Activated CD4-positive, alpha-beta T cell treated with anti-CD3 and anti-CD28 coated beads, Interleukin-2, amount 50 U/mL, for 48 hours (primary cell): ENCODE measurements at regions not wholly inside any gene's neighbourhood (a gene's known extent, or its start where the extent isn't known, plus 50 kb on each side); places are given as distances from the start of the nearest gene placed in this dataset.
"Not testable (repeated sequence)": the region's sequence is repeated elsewhere in the genome, so short reads cannot be mapped to it uniquely, and the experiment has no call there.

Experiments
- DNase-seq, 2 experiments: peaks; one replicate each; pipeline ENCODE4 v3.0.0-alpha.2; 2020

- DNase-seq, result not testable (repeated sequence)
Measured at GRCh38 chr1:73450668-73451067, 747.3 kb downstream of the LRRIQ3 start.

GRCh38 chr1:73411479-73411878 lies 786.5 kb downstream of the LRRIQ3 start:
- no peak for DNase-seq

DNA sequence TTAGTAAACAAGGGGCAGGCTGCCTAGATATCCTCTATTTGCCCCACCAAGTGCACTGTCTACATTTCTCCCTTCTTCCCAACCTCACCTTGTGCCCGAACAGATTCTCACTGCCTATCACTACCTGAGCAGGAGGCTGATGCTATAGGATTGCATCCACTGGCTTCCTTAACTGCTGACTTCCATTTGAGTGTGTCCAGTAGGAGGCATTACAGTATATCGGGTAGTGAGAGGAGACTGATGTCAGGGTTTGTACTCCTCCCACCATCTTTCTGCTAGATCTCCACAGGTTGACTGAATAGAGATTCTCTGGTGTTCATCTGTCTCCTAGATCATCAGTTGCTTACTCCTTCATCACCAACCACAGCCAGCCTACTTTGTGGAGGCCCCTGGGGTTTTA lies 796.3 kb downstream of the LRRIQ3 start:
- DNase-seq, result no peak

DNA sequence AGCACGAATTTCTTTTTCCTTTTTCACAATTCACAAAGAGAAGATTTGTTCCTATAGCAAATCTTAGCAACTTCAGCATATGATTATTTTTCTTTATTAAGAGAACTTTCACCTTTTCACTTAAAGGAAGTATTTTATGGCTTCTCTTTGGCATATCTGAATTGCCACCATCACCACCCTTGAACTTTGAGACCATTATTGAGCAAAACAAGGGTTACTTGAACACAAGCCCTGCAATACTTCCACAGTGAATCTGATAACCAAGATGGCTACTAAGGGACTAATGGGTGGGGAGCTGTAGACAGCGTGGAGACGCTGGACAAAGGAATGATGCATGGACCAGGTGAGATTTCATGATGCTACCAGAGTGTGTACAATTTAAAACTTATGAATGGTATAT lies 815.0 kb downstream of the LRRIQ3 start:
- no peak for DNase-seq

DNA sequence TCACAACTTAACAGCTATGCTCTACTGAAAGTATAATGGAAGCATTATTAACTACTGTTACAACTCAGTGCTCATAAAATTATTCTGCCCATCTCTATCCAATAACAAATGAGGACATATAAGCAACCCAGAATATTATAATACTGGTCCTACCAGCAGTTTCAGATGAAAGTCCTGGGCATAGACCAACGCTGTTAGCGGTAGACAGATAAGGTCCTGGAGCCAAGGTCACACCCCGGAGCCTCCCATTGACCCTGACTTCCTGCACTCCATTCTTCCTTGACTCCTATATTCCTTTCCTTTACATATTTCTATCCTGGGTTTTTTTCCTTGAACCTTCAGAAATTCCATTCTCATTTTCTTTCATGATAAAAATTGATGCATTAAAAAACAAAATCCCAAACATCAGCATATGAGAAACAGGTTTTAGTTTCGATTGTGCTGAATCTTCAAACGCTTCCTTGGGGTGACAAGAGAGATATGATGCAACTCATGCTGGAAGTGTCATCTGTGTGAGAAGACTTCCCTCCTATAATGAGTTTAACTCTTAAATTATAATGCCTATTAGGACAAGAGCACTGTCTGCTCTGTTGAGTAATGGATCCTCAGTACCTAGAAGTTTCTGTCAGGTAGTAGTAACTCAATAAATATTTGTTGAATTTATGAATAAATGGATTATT lies 831.1 kb downstream of the LRRIQ3 start:
- no peak for DNase-seq

DNA sequence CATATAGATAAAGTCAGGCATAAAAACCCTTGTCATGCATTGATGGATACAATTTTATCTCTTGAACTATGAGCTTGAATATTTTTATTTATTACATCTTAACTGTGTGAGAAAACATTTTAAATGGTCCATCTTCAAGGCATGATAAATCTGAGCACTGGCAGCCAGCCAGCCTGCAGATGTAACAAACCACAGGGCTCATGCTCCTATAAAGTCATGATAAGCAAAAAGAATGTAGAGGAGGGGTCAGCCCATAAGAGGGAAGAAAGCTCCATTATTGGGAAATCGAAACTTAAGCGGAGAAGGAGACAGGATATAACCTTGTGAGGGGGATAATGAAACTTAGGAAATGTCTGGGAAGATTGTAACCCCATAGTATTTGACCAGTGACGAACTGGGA lies 839.0 kb downstream of the LRRIQ3 start:
- DNase-seq, result no peak

DNA sequence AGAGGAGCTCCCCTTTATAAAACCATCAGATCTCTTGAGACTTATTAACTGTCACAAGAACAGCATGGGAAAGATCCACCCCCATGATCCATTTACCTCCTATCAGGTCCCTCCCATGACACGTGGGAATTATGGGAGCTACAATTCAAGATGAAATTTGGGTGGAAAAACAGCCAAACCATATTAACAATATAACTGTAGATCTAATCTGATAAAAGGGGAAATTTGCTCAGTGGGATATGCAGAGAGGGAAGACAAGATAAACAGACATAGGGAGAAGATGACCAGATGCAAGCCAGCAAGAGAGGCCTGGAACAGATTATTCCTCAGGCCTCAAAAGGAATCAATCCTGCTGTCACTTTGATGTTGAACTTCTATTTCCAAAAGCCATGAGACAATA lies 841.5 kb downstream of the LRRIQ3 start:
- no peak for DNase-seq

GRCh38 chr1:73343947-73344346 lies 854.0 kb downstream of the LRRIQ3 start:
- no peak for DNase-seq

DNA sequence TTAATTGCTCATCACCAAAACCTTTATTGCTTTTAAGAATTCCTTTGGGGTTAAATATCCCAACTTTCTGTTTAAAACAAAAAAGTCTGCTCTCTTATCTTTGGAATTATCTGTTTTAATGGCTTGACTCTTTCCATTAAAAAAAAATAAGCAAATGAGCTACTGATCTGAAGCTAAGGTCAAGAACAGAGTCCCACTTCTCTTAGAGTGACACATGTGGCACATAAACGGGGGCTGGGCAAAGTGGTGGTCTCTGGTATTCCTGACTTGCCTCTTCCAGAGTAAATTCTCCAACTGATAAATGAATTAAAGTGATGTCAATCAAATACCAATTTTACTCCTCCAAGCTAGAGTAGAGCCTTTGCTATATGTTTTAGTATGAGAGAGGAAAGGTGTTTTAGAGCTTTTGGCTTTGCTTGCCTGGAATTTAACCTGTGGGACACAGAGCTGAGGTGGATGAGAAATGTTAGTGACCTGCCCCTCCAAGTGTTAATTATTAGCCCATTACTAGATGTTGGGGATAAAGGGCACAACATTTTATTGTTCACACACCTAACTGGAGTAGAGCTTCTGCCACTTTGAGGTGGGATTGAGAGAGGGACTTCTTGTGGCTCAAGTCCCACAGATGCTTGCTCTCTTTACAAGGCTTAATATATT lies 864.0 kb downstream of the LRRIQ3 start:
- DNase-seq, result no peak

DNA sequence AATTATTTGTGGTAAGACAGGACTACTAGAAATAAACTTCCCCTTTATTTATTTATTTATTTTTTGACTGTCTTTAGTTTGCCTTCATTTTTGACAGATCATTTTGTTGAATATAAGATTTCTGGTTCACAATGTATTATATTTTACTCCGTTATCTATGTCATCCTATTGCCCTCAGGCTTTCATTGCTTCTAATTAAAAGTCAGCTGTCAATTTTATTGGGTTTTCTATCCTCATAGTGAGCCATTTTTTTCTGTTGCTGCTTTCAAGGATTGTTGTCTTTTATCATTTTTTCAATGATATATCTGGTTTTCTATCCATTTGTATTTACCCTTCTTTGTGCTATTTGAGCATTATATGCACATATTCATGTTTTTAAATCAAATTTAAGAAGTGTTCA lies 866.2 kb downstream of the LRRIQ3 start:
- no peak for DNase-seq

DNA sequence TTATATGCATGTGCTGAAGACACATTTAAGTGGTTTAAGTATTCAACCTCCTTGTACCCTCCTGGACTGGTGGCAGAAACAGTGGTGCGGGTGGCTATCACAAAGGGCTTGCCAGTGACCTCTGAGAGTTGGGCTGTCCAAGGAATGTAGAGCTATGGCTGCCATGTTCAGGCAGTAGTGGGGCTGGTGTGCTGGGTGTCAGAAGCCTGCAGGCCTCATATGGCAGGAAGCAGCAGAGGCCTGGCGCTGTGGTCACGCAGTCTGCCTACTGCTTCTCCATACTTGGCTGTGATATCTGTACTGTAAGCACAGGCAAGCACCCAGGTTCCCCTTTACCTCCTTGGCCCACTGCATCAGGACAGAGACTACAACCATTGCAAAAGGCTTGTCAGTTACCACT lies 870.0 kb downstream of the LRRIQ3 start:
- DNase-seq, result no peak

GRCh38 chr1:73327180-73327793 lies 870.7 kb downstream of the LRRIQ3 start:
- no peak for DNase-seq

DNA sequence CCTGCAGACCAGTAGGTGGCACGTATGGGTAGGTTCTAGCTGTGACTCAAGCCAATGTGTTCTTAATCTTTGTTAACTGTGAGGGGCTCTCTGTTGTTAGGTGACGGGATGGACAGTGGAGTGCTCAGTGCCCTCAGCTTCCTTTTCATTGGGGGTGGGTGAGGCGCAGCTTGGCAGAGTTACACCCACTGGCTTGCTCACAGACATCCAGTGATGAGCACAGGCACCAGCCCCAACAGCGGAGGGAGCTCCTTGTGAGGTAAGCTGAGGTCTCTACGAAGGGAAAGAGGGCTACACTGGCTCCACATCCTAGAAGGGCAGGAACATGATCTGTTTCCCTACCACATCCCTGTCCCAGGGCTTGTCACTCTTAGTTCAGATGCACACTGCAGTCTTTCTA lies 871.3 kb downstream of the LRRIQ3 start:
- DNase-seq, result no peak

GRCh38 chr1:73310797-73311381 lies 887.1 kb downstream of the LRRIQ3 start:
- DNase-seq, result no peak

DNA sequence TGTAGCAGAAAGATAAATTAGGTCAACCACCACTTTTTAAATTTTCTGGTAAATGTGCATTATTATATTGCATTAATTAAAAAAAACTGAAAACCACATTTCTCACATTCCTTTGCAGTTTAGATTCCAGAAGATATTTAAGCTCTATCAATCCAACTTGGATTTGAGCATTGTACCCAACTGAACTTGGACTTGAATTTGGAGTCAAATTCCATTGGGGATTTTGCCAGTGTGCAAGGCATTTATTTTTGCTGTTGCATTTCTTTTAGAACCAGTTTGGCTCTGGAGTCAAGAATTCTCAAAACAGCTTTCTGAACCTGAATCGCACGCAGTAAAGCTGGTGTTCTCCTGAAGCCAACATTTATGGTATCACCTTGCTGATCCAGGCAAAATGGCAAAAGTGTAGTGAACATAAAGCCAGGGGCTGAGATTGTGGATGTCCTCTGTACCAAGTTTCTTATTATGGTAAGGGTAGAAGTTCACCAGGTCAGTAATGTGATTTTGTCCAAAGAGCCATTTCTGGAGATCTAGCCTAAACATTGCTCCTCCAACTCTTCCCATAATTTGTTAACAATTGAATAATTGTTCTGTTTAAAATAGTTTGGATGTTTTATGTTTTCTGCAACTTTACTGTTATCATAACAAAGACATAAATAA lies 890.9 kb downstream of the LRRIQ3 start:
- DNase-seq, result no peak

- no peak for DNase-seq
Measured at GRCh38 chr1:73273886-73274285, 924.1 kb downstream of the LRRIQ3 start.

GRCh38 chr1:73245196-73245595 lies 952.8 kb downstream of the LRRIQ3 start:
- DNase-seq, result not testable (repeated sequence)

GRCh38 chr1:73218995-73219546 lies 936.7 kb upstream of the NEGR1 start:
- DNase-seq, result no peak

GRCh38 chr1:73205294-73205973 lies 923.1 kb upstream of the NEGR1 start:
- no peak for DNase-seq

GRCh38 chr1:73197972-73198371 lies 915.6 kb upstream of the NEGR1 start:
- no peak for DNase-seq

GRCh38 chr1:73194965-73195364 lies 912.6 kb upstream of the NEGR1 start:
- DNase-seq, result no peak

DNA sequence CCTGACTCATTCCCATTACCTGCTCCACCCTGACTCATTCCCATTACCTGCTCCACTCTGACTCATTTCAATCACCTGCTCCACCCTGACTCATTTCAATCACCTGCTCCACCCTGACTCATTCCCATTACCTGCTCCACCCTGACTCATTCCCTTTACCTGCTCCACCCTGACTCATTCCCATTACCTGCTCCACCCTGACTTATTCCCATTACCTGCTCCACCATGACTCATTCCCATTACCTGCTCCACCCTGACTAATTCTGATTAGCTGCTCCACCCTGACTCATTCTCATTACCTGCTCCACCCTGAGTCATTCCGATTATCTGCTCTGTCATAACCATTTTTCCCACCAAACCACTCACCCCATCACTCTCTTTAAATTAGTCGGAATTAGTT lies 901.2 kb upstream of the NEGR1 start:
- DNase-seq, result not testable (repeated sequence)

DNA sequence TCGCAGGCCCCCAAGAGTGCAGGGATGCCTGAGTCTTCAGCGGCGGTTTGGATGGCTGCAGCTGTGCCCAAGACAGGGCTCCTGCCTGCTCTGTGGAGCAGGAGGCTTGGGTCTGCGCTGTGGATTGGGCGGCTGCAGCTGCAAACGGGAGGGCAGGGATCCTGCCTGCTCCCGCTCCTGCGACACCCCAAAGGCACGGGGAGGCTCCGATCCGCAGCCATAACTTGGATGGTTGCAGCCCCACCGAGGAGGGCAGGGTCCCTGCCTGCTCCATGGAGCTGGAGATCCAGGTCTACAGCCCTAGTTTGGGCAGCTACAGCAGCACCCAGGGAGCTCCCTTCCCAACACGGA lies 898.8 kb upstream of the NEGR1 start:
- no peak for DNase-seq
